GM19238 (cell line): ENCODE measurements at regions not wholly inside any gene's neighbourhood (a gene's known extent, or its start where the extent isn't known, plus 50 kb on each side); places are given as distances from the start of the nearest gene placed in this dataset.

Experiments
- DNase-seq: peaks from one replicate; pipeline ENCODE4 v3.0.0; 2011; ENCODE audit warnings: low spot score; ENCODE audit not compliant: insufficient read length

DNA sequence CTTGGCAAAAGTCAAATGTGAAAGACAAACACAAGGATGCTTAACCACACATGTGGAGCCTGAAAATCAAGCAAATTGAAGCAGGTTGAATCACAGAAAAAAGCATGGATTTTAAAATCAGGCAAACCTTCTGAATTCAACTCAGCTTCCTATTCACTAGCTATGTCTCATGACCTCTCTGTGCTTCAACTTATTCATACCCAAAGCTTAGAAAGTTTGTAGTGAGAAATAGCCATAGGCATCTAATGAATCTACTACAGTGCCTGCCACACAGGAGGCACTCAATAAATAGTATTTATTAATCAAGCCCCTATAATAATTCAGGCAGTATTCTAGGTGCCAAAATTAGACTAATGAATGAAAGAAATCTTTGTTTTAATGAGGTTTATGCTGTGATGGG is 112.2 kb upstream of the TNFAIP3 start:
- no peak for DNase-seq

DNA sequence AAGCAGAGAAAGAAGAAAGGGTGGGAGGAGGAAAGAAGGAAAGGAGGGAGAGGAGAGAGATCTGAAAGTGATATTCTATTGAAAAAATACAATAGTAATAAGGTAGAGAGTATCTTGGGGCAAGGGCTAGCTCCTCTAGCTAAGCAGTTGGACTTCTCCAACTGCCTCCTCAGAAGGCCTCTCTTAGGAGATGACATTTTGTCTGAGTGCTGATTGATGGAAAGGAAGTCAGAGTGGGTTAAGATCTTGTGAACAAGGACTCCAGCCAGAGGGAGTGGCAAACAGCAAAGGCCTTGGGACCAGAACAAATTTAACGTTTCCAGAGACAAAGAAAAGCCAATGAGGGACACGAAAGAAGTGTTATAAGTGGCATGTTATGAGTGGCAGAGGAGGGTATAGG is 111.8 kb upstream of the TNFAIP3 start:
- no peak for DNase-seq

DNA sequence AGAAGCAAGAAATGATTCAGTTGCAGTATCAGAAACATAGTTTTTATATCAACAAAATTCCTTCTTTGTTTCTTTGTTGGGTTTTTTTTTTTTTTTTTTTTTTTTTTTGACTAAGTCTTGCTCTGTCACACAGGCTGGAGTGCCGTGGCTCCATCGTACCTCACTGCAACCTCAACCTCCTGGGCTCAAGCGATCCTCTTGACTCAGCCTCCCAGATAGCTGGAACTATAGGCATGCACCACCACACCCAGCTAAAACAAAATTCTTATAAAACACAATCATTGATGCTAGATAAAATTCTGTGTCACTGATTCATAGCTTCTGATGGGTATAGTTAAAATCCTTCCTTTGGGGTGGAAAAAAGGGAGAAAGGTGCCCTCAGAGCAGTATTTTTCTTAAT is 110.3 kb upstream of the TNFAIP3 start:
- DNase-seq, result no peak

DNA sequence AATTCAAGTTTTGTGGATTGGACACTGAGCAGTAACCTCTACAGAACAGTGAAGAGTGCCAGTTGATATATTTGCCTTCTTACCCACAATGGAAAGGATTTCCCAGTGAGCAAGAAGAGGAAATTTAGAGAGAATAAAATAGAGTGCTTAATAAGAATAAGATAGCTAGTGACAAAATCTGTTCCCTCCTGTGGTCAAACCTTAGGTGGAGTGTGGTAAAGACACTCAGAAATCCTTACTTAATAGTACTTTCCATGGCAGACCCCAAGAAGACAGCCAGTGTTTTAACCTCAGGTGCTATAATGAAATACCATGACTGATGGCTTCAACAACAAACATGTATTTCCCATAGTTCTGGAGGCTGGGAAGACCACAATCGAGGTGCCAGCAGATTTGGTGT is 108.4 kb upstream of the TNFAIP3 start:
- no peak for DNase-seq

DNA sequence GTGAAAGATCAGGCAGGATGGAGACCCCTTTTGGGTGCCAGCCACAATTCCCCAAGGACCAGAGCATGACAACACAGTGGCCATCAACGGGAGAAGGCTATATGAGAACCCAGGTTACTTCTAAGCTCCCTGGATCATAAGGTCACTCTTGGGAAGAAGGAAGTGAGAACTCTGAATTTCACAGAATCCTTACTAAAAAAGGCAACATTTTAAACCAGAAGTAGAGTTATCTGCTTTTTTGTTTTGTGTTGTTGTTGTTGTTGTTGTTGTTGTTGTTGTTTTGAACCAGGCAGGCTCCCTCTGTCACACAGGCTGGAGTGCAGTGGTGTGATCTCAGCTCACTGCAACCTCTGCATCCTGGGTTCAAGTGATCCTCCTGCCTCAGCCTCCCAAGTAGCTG is 107.4 kb upstream of the TNFAIP3 start:
- no peak for DNase-seq

DNA sequence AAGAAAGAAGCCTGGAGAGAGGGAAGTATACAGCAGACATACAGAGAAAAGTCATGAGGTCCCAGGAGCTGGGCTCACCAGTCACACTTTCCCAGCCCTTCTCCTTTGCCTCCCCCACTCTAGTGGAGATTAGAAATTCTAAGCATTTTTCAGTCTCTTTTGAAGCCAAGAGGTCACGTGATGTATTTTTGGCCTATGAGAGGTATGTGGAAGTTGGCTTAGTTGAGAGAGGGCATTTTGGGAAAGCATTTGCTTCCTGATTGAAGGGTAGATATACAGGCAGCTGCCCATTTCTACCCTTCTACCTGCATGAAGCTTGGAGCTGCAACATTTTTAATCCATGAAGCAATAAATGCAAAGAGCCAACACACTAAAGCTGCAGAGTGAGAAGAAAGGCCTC is 106.0 kb upstream of the TNFAIP3 start:
- no peak for DNase-seq

DNA sequence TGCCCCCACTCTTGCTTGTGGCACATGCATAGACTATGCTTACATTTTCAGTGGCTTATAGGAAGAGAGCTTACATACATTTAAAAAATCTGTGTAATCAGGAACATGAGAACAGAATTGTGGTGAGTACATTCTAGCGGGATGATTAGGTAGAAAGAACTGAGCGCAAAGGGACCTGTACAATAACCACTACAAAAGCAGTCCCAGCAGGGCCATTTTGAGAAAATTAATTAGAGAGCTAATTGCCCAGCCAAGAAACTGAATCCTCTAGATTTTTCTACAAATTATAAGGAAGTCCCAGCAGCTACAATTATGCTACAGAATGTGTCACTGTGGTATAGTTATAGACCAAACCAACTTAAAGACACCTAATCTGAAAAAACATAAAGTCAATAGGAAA is 105.6 kb upstream of the TNFAIP3 start:
- no peak for DNase-seq

DNA sequence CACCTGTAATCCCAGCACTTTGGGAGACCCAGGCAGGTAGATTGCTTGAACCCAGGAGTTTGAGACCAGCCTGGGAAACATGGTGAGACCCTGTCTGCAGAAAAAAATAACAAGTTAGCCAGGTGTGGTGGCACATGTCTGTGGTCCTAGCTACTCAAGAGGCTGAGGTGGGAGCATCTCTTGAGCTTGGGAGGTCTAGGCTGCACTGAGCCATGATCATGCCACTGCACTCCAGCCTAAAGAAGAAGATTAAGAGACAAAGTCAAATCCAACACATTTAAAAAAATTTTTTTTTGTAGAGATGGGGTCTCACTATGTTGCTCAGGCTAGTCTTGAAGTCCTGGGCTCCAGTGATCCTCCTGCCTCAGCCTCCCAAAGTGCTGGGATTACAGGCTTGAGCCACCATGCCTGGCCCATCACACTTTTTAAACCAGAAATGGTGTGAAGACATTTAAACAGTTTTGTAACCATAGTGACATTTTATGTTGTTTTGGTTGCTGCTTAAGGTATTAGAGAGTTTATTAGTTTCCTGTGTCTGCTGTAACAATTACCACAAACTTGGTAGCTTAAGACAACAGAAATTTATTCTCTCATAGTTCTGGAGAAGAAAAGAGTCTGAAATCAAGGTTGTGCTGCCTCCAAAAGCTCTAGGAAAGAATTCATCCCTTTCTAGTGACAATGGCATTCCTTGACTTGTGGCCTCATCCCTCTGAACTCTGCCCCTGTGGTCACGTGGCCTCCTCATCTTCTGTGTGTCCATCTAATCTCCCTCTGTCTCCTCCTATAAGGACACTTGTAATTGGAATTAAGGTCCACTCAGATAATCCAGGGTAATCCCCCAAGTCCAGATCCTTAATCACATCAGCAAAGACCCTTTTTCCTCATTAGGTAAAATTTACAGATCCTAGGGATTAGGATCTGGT is 104.6 kb upstream of the TNFAIP3 start:
- DNase-seq, result no peak

DNA sequence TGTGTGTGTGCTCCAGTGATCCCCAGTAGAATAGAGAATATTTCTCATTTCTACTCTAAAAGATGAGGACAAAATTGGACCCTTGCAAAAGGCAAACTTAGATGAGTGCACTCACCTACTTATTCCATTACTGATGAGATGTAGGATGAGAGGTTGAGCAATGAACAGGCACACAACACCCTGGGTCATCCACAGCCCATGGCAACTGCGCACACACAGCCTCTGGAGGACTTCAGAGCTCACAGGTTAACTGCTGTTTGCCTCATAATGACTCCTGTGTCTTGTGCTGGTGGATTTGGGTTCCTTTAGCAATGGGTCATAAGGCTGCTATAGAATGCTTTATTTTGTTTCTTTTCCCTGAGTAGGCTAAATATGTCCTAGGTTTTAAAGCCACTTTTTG is 103.6 kb upstream of the TNFAIP3 start:
- no peak for DNase-seq

DNA sequence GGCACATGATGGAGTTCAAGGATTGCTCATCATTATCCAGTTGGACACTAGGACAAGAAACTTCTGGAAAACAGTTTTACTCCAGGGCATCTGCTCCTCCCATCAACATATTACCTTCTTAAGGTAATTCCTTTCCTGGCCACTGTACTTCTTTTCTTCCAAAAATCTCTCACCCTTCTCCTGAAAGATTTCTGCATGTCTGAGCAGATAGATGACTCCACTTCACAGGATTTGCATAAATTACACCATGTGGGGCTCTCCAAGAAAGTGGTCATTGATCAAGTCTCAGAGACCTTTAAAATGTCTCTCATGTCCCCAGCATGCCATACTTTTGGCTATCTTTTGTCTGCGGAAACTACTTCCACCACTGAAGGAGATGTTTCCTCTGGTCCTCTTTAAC is 103.2 kb upstream of the TNFAIP3 start:
- no peak for DNase-seq

DNA sequence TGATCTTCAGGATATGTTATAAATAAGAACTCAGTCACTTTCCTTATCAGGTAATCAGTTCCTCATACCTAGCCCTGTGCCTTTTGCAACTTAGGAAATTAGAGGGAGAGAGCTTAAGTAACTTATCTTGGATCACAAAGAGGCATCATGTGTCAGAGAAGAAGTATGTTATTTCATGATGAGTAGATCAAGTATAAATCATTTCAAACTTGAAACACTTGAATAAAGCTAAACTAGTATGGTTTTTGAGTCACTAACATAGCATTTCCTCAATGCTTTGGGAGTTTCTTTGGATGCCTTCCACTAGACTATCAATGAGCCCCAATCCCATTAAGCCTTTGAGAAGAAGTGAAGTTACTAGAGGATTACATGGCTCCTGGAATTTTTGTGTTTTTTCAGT is 102.6 kb upstream of the TNFAIP3 start:
- DNase-seq, result no peak

DNA sequence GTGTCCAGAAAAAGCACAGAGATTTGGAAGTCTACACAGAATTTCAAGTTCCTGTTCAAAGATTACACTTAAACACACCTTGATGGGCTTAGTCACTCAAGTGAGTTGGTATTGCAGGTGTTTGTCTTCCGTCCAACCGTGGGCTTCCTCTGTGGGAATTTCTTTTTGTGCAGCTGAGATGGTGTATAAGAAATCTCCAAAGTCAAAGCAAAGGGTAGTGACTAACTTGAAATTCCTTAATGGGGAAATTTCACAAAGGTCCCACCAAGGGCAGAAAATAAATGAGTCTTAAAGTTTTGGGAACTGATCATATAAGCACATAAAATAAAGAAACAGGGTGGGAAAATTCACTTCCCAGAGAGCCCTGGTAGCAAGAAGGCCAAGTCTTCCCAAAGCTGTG is 102.0 kb upstream of the TNFAIP3 start:
- DNase-seq, result no peak

DNA sequence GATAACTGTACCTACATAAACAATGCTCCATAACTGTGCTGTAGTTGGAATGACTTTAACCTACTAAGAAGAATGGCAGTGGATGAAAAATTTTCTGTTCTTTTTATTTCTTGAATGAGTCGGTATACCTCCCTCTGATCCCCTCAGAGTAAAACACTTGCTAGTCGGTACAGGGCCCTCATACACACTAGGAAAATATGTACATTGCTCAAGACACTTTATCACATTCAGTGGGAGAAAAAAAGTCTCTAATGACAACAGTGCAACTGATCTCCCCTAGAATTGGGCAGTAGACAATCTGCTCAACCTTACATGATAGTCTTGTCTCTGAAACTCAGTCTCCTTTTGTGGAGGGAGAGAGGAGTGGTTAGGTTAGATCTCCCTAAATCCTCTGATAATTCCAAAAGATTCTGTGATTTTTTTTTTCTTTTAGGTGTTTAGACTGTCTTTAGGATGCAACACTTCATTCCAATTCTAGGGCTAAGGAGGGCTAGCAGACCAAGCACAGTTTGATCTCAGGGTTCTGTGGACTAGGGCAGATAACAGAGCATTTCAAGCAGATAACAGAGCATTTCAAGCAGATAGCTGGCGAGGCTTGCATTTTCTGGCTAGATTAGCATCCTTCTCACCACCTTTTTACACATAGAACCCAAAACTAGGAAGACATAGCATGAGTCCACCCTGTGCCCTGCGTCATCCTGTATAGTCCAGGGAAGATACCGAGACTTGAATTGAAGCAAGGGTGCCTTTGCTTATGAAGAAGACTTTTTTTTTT is 100.3 kb upstream of the TNFAIP3 start:
- DNase-seq, result no peak

DNA sequence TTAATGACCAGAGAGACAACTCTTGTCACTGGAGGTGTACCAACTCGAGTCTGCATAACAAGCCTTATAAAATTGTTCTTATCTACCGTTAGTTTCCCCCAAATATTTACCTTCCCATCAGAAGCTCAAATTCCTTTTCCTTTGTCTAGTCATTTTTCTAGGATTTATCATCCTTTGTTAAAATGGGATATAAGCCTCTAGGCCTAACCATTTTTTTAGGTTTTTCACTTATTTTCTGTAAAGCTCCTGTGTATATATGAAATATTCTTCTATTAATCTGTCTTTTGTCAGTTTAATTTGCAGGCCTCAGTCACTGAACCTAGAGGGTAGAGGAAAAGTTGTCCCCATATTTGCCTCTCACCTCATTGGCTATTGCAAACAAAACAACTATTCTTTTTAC is 99.6 kb upstream of the TNFAIP3 start:
- no peak for DNase-seq

DNA sequence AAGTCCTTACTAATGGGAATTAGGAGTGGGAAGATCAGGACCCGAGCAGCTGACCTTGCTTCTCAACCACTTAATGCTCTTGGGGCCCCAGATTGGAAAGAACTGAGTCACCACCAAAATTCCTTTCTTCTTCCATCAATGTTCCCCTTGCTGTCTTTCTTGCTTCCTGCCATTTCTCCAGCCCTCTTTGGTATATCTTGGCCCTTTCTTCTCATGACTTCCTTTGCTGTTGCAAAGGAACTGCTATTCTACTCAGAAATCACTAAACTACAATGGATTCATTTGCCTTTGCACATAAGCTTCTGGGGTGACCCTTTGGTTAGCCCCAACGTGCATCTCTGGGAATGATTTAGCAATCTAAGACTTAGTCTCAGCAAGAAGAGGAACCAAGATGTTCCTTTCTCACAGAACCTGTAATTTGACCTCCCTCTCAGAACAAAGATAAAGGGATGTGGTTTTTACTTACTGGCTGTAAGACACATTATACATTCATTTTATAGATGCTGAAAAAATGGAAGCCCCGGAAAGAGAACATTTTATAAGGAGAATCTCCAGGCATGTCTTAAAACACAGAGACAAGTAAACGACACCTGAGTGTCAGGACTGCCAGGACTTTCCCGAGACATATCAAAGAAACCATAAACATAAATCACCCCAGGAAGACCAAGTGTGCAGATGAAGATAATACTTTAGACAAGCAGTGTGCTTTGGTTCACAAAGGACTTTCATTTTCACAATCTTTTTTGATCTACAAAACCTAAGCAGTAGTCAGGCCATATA is 99.0 kb upstream of the TNFAIP3 start:
- no peak for DNase-seq

DNA sequence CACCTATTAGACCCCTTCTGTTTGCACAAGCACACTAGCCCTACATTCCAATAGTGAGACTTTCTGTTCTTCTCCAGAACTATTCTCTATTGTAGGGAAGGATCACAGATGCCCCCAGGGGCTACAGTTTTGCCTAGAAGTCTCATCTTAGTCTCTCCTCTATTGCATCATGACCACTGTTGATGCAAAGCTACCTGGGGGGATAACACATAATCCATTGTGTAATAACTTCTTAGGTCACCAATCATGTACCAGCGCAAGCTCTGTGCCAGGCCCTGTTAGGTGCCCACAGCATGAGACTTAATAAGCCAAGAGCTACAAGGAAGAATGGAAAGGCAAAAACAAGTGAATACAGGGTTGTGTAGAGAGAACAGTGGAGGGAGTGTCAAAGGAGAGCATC is 98.1 kb upstream of the TNFAIP3 start:
- DNase-seq, result no peak

DNA sequence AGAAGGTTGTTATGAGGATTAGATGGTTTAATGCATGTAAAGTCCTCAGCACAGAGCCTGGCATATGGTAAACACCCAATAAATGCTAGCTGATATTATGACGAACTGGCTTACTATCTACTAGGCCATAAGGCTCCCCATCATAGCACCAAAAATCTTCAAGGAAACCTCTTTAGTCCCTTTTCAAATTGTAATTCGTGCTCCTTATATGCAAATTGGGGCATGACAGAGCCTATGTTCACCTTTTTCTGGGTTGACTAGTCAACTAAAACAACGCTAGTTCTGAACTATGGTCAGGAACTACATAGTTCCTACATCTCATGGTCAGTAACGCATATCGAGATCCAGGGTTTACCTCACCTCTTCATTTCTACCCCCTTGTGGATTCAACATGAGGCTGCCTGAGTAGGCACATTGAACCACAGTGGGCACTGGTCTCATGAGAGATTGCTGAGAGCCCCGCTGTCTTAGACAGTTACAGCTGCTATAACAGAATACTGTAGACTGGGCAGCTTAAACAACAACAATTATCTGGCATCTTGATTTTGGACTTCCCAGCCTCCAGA is 97.2 kb upstream of the TNFAIP3 start:
- DNase-seq, result no peak

DNA sequence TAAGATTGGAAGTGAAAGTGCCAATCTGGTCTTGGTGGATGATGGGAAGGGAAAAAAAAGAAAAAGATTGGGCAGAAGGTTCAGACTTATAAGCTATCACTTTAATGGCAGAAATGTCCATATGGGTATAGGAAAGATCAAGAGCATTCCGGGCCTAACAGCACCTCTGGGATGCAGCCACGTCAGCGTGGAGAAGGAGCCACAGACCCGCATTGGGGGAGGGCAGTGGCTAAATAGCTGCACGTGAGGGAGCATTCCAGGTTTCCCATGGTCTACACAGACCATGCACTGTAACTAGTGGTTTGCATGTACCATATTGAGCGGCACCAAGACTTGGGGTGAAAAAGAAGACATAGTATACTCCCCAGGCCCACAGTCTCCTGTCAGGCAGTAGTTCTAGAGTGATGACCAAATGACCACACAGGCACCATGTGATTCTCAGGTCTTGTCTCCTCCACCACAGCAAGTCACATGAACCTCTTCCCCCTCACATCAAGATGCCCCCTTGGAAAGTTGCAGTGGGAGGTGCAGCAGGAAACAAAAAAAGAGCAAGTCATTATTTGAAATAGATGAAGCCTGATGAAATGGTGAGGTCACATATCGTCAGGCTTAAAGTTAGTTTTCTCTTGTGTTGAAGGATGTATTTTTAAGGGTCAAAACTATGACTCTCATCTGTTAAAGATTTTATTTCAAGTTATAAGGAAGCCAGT is 94.4 kb upstream of the TNFAIP3 start:
- DNase-seq, result no peak

DNA sequence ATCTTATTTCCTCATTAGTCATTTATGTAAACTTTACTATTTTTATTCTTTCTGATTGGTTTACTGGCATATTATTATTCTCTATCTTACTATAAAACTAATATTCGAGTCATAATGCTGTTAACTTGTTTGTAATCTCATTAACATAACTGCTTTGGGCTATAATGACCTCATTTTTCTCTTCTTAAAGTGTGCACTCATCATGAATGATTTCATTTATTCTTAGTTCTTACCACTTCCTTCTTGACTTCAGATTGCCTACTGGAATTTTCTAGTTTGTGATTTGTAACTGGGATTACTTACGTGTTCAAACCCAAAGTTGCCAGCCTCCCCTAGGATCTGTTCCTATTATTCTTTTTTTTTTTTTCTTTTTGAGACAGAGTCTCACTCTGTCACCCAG is 91.8 kb upstream of the TNFAIP3 start:
- no peak for DNase-seq

DNA sequence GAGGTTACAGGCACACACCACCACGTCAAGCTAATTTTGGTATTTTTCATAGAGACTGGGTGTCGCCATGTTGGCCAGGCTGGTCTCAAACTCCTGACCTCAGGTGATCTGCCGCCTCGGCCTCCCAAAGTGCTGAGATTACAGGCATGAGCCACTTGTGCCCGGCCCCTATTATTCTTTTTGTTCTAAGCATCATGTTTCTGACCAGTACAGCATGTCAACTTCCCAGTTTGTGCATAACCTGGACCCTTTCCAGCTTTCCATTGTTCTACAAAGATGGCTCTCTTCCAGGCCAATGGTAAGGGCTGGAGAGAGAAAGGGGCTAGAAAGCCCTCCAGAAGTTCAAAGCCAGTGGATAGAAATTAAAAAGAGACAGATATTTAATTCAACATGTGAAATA is 91.3 kb upstream of the TNFAIP3 start:
- no peak for DNase-seq

DNA sequence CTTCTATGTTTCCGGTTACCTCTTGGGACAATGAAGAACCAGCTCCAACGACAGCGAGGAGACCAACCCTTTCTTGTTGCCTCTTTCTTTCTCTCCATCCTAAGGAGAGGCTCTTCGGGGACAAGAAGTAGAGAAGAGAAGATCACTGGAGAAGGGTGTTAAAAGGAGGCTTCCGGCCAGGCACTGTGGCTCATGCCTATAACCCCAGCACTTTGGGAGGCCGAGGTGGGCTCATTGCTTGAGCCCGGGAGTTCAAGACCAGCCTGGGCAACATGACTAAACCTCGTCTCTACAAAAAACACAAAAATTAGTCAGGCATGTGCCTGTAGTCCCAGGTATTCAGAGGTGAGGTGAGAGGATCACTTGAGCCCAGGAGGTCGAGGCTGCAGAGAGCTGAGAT is 90.8 kb upstream of the TNFAIP3 start:
- no peak for DNase-seq
